Glutamatergic neuron (in vitro differentiated cells): ENCODE measurements at regions not wholly inside any gene's neighbourhood (a gene's known extent, or its start where the extent isn't known, plus 50 kb on each side); places are given as distances from the start of the nearest gene placed in this dataset.

Source experiments
- DNase-seq: peaks from one replicate; pipeline ENCODE4 v3.0.0; 2022
- H3K27ac Mint-ChIP-seq: one replicate; pipeline ENCODE4 v1.8.0; 2020; ENCODE audit warnings: mild to moderate bottlenecking, mixed read lengths, inconsistent platforms; ENCODE audit not compliant: unreplicated experiment
- H3K27me3 Mint-ChIP-seq: one replicate; pipeline ENCODE4 v1.8.0; 2020; ENCODE audit warnings: mild to moderate bottlenecking, moderate library complexity, mixed read lengths, inconsistent platforms; ENCODE audit not compliant: unreplicated experiment
- H3K36me3 Mint-ChIP-seq: one replicate; pipeline ENCODE4 v1.8.0; 2020; ENCODE audit warnings: mild to moderate bottlenecking, mixed read lengths, inconsistent platforms; ENCODE audit not compliant: unreplicated experiment
- H3K4me1 Mint-ChIP-seq: one replicate; pipeline ENCODE4 v1.8.0; 2020; ENCODE audit warnings: mild to moderate bottlenecking, low read depth, mixed read lengths, inconsistent platforms; ENCODE audit not compliant: unreplicated experiment
- H3K4me3 Mint-ChIP-seq: one replicate; pipeline ENCODE4 v1.8.0; 2020; ENCODE audit warnings: mild to moderate bottlenecking, mixed read lengths, inconsistent platforms; ENCODE audit not compliant: unreplicated experiment
- H3K9me3 Mint-ChIP-seq: one replicate; pipeline ENCODE4 v1.8.0; 2020; ENCODE audit warnings: mild to moderate bottlenecking, moderate library complexity, mixed read lengths, inconsistent platforms; ENCODE audit not compliant: unreplicated experiment
- TF ChIP-seq, protein P1 (sequence below): fragments of 200-600 bp; sonication (generic); IDR thresholded peaks from one replicate; pipeline ENCODE4 v1.5.0; 2021; ENCODE audit not compliant: partially characterized antibody, unreplicated experiment

DNA sequence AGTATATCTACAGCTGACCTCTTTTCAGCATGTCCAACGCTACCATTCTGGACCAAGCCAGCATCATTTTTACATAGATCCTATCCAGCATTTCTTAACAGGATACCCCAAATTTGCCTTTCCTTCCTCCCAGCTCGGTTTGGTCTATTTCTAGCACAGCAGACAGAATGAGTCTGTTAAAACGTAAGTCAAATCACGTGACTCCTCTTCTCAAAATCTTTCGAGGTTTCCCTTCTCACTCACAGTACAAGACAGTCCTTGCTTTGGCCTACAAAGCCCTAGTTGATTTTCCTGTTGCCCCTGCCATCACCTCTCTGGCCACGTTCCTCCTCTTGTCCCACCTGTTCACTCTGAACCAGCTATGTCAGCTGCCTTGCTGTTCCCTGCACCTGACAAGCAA is 711.7 kb downstream of the SORCS3 start:
- Mint-ChIP-seq H3K27ac (no peak overlapping the region), H3K27me3 (no peaks in the 10 kb centered on the region), H3K4me1 (no peaks in the 10 kb centered on the region), H3K36me3 (no peaks in the 10 kb centered on the region), H3K4me3 (no peak overlapping the region), H3K9me3 (no peaks in the 10 kb centered on the region)
- TF ChIP-seq, protein P1, sequence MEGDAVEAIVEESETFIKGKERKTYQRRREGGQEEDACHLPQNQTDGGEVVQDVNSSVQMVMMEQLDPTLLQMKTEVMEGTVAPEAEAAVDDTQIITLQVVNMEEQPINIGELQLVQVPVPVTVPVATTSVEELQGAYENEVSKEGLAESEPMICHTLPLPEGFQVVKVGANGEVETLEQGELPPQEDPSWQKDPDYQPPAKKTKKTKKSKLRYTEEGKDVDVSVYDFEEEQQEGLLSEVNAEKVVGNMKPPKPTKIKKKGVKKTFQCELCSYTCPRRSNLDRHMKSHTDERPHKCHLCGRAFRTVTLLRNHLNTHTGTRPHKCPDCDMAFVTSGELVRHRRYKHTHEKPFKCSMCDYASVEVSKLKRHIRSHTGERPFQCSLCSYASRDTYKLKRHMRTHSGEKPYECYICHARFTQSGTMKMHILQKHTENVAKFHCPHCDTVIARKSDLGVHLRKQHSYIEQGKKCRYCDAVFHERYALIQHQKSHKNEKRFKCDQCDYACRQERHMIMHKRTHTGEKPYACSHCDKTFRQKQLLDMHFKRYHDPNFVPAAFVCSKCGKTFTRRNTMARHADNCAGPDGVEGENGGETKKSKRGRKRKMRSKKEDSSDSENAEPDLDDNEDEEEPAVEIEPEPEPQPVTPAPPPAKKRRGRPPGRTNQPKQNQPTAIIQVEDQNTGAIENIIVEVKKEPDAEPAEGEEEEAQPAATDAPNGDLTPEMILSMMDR = no peak
- DNase-seq = no peak

DNA sequence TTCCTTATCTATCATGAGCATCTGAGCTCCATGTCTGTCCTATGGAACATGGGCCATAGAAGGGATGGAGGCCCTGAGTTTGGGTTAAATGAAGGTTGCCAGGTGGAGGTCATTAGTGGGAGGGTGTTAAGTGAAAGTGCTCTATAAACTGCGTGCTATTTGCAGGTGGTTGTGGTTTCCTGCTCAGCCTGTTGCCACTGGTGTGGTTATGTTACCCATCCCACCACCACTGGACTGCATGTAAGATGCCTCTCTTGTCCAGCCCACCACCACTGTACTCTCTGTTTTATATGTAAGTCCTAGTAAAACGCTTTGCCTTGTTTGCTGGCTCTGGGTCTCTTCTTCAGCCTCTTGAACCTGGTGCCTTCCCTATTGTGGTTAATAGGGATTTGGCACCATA is 711.2 kb downstream of the SORCS3 start:
- DNase-seq = no peak
- Mint-ChIP-seq H3K27me3 (no peaks in the 10 kb centered on the region), H3K27ac (no peak overlapping the region), H3K9me3 (no peaks in the 10 kb centered on the region), H3K36me3 (no peaks in the 10 kb centered on the region), H3K4me1 (no peaks in the 10 kb centered on the region), H3K4me3 (no peak overlapping the region)
- TF ChIP-seq, protein P1 = no peak

DNA sequence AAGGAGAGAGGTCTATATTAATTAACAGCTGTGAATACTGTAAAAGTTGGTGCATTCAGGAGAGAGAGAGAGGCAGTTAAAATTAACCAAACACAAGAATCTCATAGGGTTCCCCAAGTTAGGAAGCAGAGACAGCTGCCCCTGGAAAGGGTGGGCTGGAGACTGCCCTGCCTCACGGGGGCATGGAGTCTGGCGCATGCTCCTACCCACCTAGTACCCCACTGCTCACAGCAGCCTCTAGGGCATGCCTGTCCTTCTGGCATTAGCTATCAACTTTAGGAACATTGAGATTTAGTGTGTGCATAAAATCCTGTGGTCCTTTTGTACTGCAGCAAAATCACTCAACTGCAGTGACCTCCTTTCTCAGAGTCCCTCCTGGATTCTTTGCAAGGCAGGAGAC is 710.1 kb downstream of the SORCS3 start:
- Mint-ChIP-seq H3K9me3 (no peaks in the 10 kb centered on the region), H3K27me3 (no peaks in the 10 kb centered on the region), H3K27ac (no peak overlapping the region), H3K4me3 (no peak overlapping the region), H3K4me1 (no peaks in the 10 kb centered on the region), H3K36me3 (no peaks in the 10 kb centered on the region)
- TF ChIP-seq, protein P1 = no peak
- no peak for DNase-seq

DNA sequence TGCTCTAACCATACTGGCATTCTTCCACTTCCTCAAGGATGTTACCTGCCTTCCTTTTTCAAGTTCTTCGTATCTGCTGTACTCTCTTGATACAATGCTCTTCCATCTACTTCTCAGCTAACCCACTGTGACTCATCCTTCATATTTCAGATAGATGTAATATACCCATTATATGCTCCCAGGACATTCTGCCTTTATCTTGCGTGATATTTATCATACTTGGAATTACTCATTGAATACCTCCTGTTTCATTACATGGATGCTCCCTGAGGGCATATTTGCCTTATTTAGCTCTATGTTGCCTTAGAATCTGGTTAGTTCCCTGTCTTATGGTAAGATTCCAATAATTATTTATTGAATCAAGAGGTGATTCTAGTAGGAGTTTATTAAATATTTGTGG is 706.4 kb downstream of the SORCS3 start:
- H3K27me3 Mint-ChIP-seq = no peaks in the 10 kb centered on the region
- no peaks in the 10 kb centered on the region for H3K36me3 Mint-ChIP-seq
- H3K27ac Mint-ChIP-seq = no peak overlapping the region
- no peaks in the 10 kb centered on the region for H3K4me1 Mint-ChIP-seq
- H3K4me3 Mint-ChIP-seq = no peak overlapping the region
- no peaks in the 10 kb centered on the region for H3K9me3 Mint-ChIP-seq
- DNase-seq = no peak
- TF ChIP-seq, protein P1 = no peak

DNA sequence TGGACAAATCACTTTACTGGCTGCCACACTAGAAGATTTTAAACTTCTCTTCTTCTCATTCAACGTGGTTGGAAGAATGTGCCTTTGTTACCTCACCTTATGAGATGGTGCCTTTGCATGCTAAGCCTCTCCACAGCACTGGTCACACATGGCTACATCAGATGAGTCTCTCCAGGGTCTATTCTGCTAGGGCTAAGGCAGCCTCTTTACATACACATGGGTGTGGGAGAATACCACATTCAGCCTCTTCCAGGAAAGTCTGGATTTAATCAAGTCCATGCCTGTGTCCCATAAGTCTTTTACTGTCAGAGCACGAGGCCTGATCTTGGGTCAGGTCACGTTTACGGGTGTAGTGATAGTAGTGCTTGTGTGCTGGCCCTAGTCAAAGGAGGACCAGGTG is 701.5 kb downstream of the SORCS3 start:
- H3K9me3 Mint-ChIP-seq = no peaks in the 10 kb centered on the region
- no peaks in the 10 kb centered on the region for H3K4me1 Mint-ChIP-seq
- H3K27ac Mint-ChIP-seq = no peak overlapping the region
- DNase-seq = no peak
- TF ChIP-seq, protein P1 = no peak
- no peaks in the 10 kb centered on the region for H3K36me3 Mint-ChIP-seq
- no peaks in the 10 kb centered on the region for H3K27me3 Mint-ChIP-seq
- no peak overlapping the region for H3K4me3 Mint-ChIP-seq
